Keratinocyte (primary cell): ENCODE measurements at regions not wholly inside any gene's neighbourhood (a gene's known extent, or its start where the extent isn't known, plus 50 kb on each side); places are given as distances from the start of the nearest gene placed in this dataset.

ENCODE experiments used
- DNase-seq: peaks from one replicate; pipeline ENCODE4 v3.0.0-alpha.2; 2011; ENCODE audit warnings: low read depth, missing footprints, low spot score
- FAIRE-seq: peaks from 2 replicates; lab custom pipeline; 2011; peaks lifted over from hg19 to GRCh38; lab: Jason Lieb, UNC
- H2AFZ ChIP-seq: 2 replicates; pipeline ENCODE4 v1.6.0; 2012; ENCODE audit warnings: low read length, control low read depth, inconsistent platforms; ENCODE audit not compliant: control insufficient read depth
- H3K27ac ChIP-seq: 2 replicates; pipeline ENCODE4 v1.5.1; 2011; ENCODE audit warnings: low read length; ENCODE audit not compliant: control insufficient read depth, insufficient read depth
- H3K27me3 ChIP-seq: 3 replicates; pipeline ENCODE4 v1.6.0; 2011; ENCODE audit warnings: low read length; ENCODE audit not compliant: control insufficient read depth, insufficient read depth; ENCODE audit errors: extremely low read depth
- H3K36me3 ChIP-seq, 2 experiments: 2 replicates in 1 of 2; 3 replicates in 1 of 2; pipeline ENCODE4 v1.5.1; 2011; ENCODE audit warnings: low read length in 2 of 2, mild to moderate bottlenecking in 1 of 2; ENCODE audit not compliant: control insufficient read depth in 2 of 2, insufficient read depth in 2 of 2; ENCODE audit errors: extremely low read depth in 1 of 2
- H3K4me1 ChIP-seq: 3 replicates; pipeline ENCODE4 v1.5.1; 2011; ENCODE audit warnings: low read length; ENCODE audit not compliant: control insufficient read depth, insufficient read depth; ENCODE audit errors: extremely low read depth
- H3K4me2 ChIP-seq: 3 replicates; pipeline ENCODE4 v1.6.0; 2011; ENCODE audit warnings: low read depth, low read length; ENCODE audit not compliant: control insufficient read depth, insufficient read depth; ENCODE audit errors: extremely low read depth
- H3K4me3 ChIP-seq, 3 experiments: fragments of 200-600 bp in 1 of 3; sonication (generic) in 1 of 3; 2 replicates in 2 of 3; 3 replicates in 1 of 3; pipeline ENCODE4 v1.5.1; 2011 to 2016; ENCODE audit warnings: low read length in 3 of 3, mild to moderate bottlenecking in 3 of 3, control low read depth in 2 of 3, inconsistent platforms in 1 of 3, low read depth in 1 of 3, mixed read lengths in 1 of 3, mixed run types in 1 of 3, moderate library complexity in 1 of 3; ENCODE audit not compliant: control insufficient read depth in 2 of 3, insufficient read depth in 2 of 3; ENCODE audit errors: extremely low read depth in 1 of 3
- H3K79me2 ChIP-seq: 2 replicates; pipeline ENCODE4 v1.6.0; 2012; ENCODE audit warnings: low read length; ENCODE audit not compliant: control insufficient read depth, insufficient read depth
- H3K9ac ChIP-seq: 3 replicates; pipeline ENCODE4 v1.6.0; 2011; ENCODE audit warnings: low read length; ENCODE audit not compliant: control insufficient read depth, insufficient read depth; ENCODE audit errors: extremely low read depth
- H3K9me1 ChIP-seq: 3 replicates; pipeline ENCODE4 v1.6.0; 2011; ENCODE audit warnings: low read length; ENCODE audit not compliant: control insufficient read depth, insufficient read depth; ENCODE audit errors: extremely low read depth
- H3K9me3 ChIP-seq: 2 replicates; pipeline ENCODE4 v1.5.1; 2012; ENCODE audit warnings: low read depth, low read length; ENCODE audit not compliant: control insufficient read depth
- H4K20me1 ChIP-seq: 3 replicates; pipeline ENCODE4 v1.6.0; 2011; ENCODE audit warnings: low read length; ENCODE audit not compliant: control insufficient read depth, insufficient read depth; ENCODE audit errors: extremely low read depth
- EZH2 ChIP-seq: IDR thresholded peaks from one replicate; pipeline ENCODE4 v1.6.1; 2012; ENCODE audit warnings: inconsistent platforms, mild to moderate bottlenecking, low read length, moderate library complexity
- dilution Hi-C: fragments of 300-500 bp; cut with MboI; formaldehyde crosslinking; loops from one replicate; pipeline ENCODE4 v1.7.0; 2020; ENCODE audit warnings: low sequenced_read_pairs; ENCODE audit not compliant: extremely low pct_ligation_motif_present
- TF ChIP-seq, protein P1 (sequence below), 3 experiments: IDR thresholded peaks in 1 of 3; conservative IDR thresholded peaks in 1 of 3; optimal IDR thresholded peaks in 1 of 3; 2 replicates in 2 of 3; 3 replicates in 1 of 3; pipeline versions ENCODE3 to v1.5.1; 2011; ENCODE audit warnings: low read length in 3 of 3, mild to moderate bottlenecking in 3 of 3, moderate library complexity in 2 of 3, control low read depth in 1 of 3, inconsistent platforms in 1 of 3; ENCODE audit not compliant: insufficient read depth in 2 of 3; ENCODE audit errors: extremely low read depth in 1 of 3

DNA sequence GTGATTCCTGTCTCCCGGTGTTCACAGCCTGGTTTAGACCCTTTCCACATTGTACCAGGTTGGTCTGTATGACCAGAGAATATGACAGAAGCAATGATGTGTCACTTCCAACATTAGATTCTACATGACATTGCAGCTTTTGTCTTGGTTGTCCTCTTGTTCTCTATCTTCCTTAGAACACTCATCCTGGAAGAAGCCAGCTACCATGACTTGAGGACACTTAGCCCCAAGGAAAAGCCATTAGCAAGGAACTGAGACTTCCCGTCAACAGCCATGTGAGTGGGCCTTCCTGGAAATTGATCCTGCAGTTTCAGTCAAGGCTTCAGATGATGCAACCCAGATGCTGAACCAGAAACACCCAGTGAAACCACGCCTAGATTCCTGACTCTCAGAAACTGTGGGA is 143.3 kb downstream of the MREG start:
- no peak for TF ChIP-seq EZH2
- no peak overlapping the region for H3K9ac ChIP-seq
- H3K9me3 ChIP-seq = no peaks in the 10 kb centered on the region
- H3K27me3 ChIP-seq = no peaks in the 10 kb centered on the region
- dilution Hi-C loops = no loop called here
- H3K79me2 ChIP-seq = no peaks in the 10 kb centered on the region
- H3K4me3 ChIP-seq = no peak overlapping the region
- no peak overlapping the region for H3K4me2 ChIP-seq
- no peaks in the 10 kb centered on the region for H3K36me3 ChIP-seq
- peaks cover 5% of the 10 kb centered on the region for H3K4me1 ChIP-seq
- no peaks in the 10 kb centered on the region for H4K20me1 ChIP-seq
- H3K27ac ChIP-seq = peak overlapping the region; percentile 33
- FAIRE-seq = peak; percentile 72
- H3K9me1 ChIP-seq = no peaks in the 10 kb centered on the region
- DNase-seq = no peak
- peak overlapping the region; percentile 11 for H2AFZ ChIP-seq

DNA sequence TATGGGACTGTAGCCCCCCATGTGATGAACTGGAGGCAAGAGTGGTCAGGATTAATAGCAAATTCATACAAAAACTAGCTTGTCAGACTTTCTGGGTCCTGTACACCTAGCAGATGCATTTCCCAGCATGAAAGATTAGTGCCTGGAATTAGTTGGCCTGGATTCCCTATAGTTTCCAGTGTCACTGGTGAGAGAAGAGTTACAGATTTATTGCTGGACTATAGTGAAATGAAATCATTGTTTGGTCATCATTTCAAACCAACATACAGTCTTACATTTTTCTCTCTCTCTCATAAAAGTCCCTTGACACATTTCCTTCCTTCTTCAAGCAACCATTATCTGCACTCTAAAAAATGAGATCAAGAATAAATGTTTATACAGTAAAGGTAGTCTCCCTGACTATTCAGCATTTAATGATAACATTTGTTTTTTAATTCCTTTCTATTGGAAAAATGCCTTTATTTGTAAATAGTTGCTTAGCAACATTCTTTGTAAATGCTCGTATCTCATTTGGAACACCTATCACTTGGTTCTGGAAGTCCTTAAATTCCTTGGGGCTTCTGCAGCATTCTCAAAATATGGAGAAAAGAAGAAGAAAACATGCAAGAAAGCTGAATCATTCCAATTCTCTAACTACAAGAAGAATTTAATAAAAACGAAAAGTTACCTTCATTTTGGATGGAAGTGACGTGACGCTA is 144.4 kb downstream of the MREG start:
- H3K4me2 ChIP-seq = no peak overlapping the region
- no peak overlapping the region for H3K4me3 ChIP-seq
- no peak overlapping the region for H2AFZ ChIP-seq
- dilution Hi-C loops = no loop called here
- TF ChIP-seq, protein P1, sequence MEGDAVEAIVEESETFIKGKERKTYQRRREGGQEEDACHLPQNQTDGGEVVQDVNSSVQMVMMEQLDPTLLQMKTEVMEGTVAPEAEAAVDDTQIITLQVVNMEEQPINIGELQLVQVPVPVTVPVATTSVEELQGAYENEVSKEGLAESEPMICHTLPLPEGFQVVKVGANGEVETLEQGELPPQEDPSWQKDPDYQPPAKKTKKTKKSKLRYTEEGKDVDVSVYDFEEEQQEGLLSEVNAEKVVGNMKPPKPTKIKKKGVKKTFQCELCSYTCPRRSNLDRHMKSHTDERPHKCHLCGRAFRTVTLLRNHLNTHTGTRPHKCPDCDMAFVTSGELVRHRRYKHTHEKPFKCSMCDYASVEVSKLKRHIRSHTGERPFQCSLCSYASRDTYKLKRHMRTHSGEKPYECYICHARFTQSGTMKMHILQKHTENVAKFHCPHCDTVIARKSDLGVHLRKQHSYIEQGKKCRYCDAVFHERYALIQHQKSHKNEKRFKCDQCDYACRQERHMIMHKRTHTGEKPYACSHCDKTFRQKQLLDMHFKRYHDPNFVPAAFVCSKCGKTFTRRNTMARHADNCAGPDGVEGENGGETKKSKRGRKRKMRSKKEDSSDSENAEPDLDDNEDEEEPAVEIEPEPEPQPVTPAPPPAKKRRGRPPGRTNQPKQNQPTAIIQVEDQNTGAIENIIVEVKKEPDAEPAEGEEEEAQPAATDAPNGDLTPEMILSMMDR (optimal IDR thresholded peaks at IDR 0.05 in 1 of 3, IDR thresholded peaks at IDR 0.05 in 1 of 3, conservative IDR thresholded peaks at IDR 0.05 in 1 of 3; ENCODE audit: extremely low read depth in 1 of 3, insufficient read depth in 2 of 3, low read length in 3 of 3) = no peak
- TF ChIP-seq EZH2 = no peak
- no peak overlapping the region for H3K27ac ChIP-seq
- no peaks in the 10 kb centered on the region for H3K36me3 ChIP-seq
- H3K27me3 ChIP-seq = no peaks in the 10 kb centered on the region
- no peak overlapping the region for H3K9ac ChIP-seq
- peaks cover 5% of the 10 kb centered on the region for H3K4me1 ChIP-seq
- no peaks in the 10 kb centered on the region for H4K20me1 ChIP-seq
- no peaks in the 10 kb centered on the region for H3K9me3 ChIP-seq
- no peaks in the 10 kb centered on the region for H3K9me1 ChIP-seq
- no peaks in the 10 kb centered on the region for H3K79me2 ChIP-seq
- DNase-seq = no peak
- FAIRE-seq = no peak

DNA sequence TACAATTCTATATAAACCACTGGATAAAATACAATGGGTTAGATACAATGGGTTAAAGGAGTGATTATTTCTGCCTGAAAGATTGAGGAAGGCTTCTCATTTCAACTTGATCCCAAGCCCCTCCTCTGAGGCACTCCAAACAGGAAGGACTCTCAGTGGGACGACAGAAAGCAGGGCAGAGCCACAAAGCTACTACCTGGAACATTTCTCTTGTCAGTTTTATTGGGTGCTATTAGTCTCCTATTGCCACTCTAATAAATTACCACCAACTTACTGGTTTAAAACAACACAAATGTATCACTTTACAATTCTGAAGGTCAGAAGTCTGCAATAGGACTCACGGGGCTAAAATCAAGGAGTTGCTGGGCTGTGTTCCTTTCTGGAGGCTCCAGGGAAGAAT is 146.7 kb downstream of the MREG start:
- H3K9ac ChIP-seq = no peak overlapping the region
- H3K27me3 ChIP-seq = no peaks in the 10 kb centered on the region
- no peak overlapping the region for H3K27ac ChIP-seq
- no peak overlapping the region for H3K4me2 ChIP-seq
- TF ChIP-seq EZH2 = no peak
- TF ChIP-seq, protein P1 (optimal IDR thresholded peaks at IDR 0.05 in 1 of 3, IDR thresholded peaks at IDR 0.05 in 1 of 3, conservative IDR thresholded peaks at IDR 0.05 in 1 of 3; ENCODE audit: extremely low read depth in 1 of 3, insufficient read depth in 2 of 3, low read length in 3 of 3) = no peak
- no peaks in the 10 kb centered on the region for H4K20me1 ChIP-seq
- no peak for DNase-seq
- H3K79me2 ChIP-seq = no peaks in the 10 kb centered on the region
- no peaks in the 10 kb centered on the region for H3K9me3 ChIP-seq
- no peak for FAIRE-seq
- H3K4me1 ChIP-seq = peaks cover 5% of the 10 kb centered on the region
- no peaks in the 10 kb centered on the region for H3K36me3 ChIP-seq
- dilution Hi-C loops = no loop called here
- no peak overlapping the region for H3K4me3 ChIP-seq
- no peaks in the 10 kb centered on the region for H3K9me1 ChIP-seq
- H2AFZ ChIP-seq = no peak overlapping the region
